PC-9 (cell line): ENCODE measurements at regions not wholly inside any gene's neighbourhood (a gene's known extent, or its start where the extent isn't known, plus 50 kb on each side); places are given as distances from the start of the nearest gene placed in this dataset.

Experiments used
- EZH2 ChIP-seq: fragments of 200-600 bp; sonication (generic); IDR thresholded peaks from 2 replicates; pipeline ENCODE4 v1.8.0; 2017; ENCODE audit warnings: antibody characterized with exemption, low read depth
- TF ChIP-seq, protein P1 (sequence below): fragments of 200-600 bp; sonication (generic); conservative IDR thresholded peaks from 2 replicates; pipeline ENCODE4 v1.6.1; 2017; ENCODE audit warnings: mixed run types, antibody characterized with exemption, mild to moderate bottlenecking, moderate library complexity

DNA sequence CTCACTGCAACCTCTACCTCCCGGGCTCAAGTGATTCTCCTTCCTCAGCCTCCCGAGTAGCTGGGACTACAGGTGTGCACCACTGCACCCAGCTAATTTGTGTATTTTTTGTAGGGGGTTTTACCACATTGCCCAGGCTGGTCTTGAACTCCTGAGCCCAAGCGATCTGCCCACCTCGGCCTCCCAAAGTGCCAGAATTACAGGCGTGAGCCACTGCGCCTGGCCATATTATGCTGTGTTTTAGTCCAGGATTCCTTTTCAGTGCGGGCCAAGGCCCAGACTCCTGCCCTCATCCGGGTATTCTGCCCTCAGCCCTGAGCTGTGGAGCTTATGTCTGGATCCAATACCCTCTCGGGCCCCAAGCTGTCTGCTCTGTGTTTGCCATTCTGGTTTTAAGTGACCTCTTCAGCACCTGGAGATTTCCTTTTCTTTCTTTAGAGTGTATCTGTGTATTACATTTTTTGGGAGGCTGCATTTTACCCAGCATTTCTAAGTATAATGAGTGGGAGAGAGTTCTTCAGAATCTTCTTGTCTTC lies 114.9 kb downstream of the BUB3 start:
- TF ChIP-seq, protein P1, sequence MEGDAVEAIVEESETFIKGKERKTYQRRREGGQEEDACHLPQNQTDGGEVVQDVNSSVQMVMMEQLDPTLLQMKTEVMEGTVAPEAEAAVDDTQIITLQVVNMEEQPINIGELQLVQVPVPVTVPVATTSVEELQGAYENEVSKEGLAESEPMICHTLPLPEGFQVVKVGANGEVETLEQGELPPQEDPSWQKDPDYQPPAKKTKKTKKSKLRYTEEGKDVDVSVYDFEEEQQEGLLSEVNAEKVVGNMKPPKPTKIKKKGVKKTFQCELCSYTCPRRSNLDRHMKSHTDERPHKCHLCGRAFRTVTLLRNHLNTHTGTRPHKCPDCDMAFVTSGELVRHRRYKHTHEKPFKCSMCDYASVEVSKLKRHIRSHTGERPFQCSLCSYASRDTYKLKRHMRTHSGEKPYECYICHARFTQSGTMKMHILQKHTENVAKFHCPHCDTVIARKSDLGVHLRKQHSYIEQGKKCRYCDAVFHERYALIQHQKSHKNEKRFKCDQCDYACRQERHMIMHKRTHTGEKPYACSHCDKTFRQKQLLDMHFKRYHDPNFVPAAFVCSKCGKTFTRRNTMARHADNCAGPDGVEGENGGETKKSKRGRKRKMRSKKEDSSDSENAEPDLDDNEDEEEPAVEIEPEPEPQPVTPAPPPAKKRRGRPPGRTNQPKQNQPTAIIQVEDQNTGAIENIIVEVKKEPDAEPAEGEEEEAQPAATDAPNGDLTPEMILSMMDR, result no peak
- TF ChIP-seq EZH2, result no peak
